ENCODE measurements at regions not wholly inside any gene's neighbourhood (a gene's known extent, or its start where the extent isn't known, plus 50 kb on each side); places are given as distances from the start of the nearest gene placed in this dataset.

- no peak overlapping the region for H3K27ac ChIP-seq (ENCODE audit: low read depth, low read length)
- DNase-seq (ENCODE audit: low read depth in 4 of 6, low spot score in 6 of 6), result no peak
- no peak overlapping the region for H3K4me3 ChIP-seq (ENCODE audit: low read depth, low read length)
- peaks cover 23% of the 10 kb centered on the region for H3K27me3 ChIP-seq (ENCODE audit: control insufficient read depth, insufficient read depth, low read length)
- no peaks in the 10 kb centered on the region for H3K36me3 ChIP-seq (ENCODE audit: control insufficient read depth, insufficient read depth, low read length)
- H3K4me1 ChIP-seq (ENCODE audit: control insufficient read depth, insufficient read depth, low read length), result peaks cover 9% of the 10 kb centered on the region
- WGBS (ENCODE audit: insufficient coverage), result 100% methylated on average over 1 of the region's 6 CpGs
- no peaks in the 10 kb centered on the region for H3K9me3 ChIP-seq (ENCODE audit: control insufficient read depth, insufficient read depth, low read length)
Observed at GRCh38 chr3:72312339-72312738, 527.4 kb upstream of the PROK2 start.

GRCh38 chr3:72311425-72311824 lies 526.5 kb upstream of the PROK2 start:
- Histone ChIP-seq H3K27ac (ENCODE audit: low read depth, low read length) (no peak overlapping the region), H3K4me1 (ENCODE audit: control insufficient read depth, insufficient read depth, low read length) (peaks cover 14% of the 10 kb centered on the region)
- WGBS (ENCODE audit: insufficient coverage), result 95% methylated on average over 2 of the region's 7 CpGs

GRCh38 chr3:72310419-72311380 lies 525.8 kb upstream of the PROK2 start:
- DNase-seq (ENCODE audit: low read depth in 4 of 6, low spot score in 6 of 6), result no peak
- Histone ChIP-seq H3K9me3 (ENCODE audit: control insufficient read depth, insufficient read depth, low read length) (no peaks in the 10 kb centered on the region), H3K27ac (ENCODE audit: low read depth, low read length) (no peak overlapping the region), H3K27me3 (ENCODE audit: control insufficient read depth, insufficient read depth, low read length) (peaks cover 23% of the 10 kb centered on the region), H3K4me1 (ENCODE audit: control insufficient read depth, insufficient read depth, low read length) (peaks cover 14% of the 10 kb centered on the region), H3K4me3 (ENCODE audit: low read depth, low read length) (no peak overlapping the region), H3K36me3 (ENCODE audit: control insufficient read depth, insufficient read depth, low read length) (no peaks in the 10 kb centered on the region)
- WGBS (ENCODE audit: insufficient coverage), result 64% methylated on average over 16 of the region's 20 CpGs

More at GRCh38 chr3:72311425-72311824, 526.5 kb upstream of the PROK2 start:
- H3K27me3 ChIP-seq (ENCODE audit: control insufficient read depth, insufficient read depth, low read length), result peaks cover 23% of the 10 kb centered on the region
- DNase-seq (ENCODE audit: low read depth in 4 of 6, low spot score in 6 of 6), result no peak
- no peaks in the 10 kb centered on the region for H3K36me3 ChIP-seq (ENCODE audit: control insufficient read depth, insufficient read depth, low read length)
- H3K4me3 ChIP-seq (ENCODE audit: low read depth, low read length), result no peak overlapping the region
- no peaks in the 10 kb centered on the region for H3K9me3 ChIP-seq (ENCODE audit: control insufficient read depth, insufficient read depth, low read length)

DNA sequence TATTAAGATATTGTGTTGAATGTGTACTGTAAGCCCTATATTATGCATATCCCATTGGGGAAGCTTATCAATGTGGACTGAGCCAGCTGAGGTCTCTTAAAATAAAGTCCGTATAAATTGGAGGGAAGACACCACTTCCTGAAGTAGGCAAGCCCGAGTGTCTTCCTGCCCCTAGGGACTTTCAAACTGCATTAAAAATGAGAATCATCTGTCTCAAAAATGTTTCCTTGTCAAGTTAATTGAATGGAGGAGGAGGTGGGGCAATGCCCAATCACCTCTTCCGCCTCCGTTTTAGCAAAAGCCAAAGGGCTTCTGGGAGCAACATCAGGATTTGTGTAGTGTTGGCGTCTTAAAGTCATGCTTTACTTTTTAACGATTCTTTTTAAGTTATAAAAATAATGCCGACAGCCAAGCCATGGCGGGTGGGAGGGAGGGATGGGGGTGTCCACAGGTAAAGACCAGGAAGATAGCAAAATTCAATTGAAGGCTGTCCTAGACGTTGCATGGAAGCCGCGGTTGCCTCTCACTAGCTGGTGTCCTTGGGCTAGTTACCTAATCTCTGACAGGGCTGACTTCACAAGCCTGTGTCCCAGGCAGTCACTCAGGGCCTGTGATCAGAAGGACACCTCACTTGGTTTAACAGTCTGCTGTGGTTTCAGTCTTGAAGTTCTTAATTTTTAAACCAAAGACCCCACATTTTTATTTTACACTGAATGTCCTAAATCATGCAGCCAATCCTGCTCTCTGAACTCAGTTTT lies 524.9 kb upstream of the PROK2 start:
- 87% methylated on average over 8 of the region's 11 CpGs for WGBS (ENCODE audit: insufficient coverage)
- peaks cover 27% of the 10 kb centered on the region for H3K27me3 ChIP-seq (ENCODE audit: control insufficient read depth, insufficient read depth, low read length)

GRCh38 chr3:72308641-72309040 lies 523.7 kb upstream of the PROK2 start:
- no peak overlapping the region for H3K27ac ChIP-seq (ENCODE audit: low read depth, low read length)
- H3K9me3 ChIP-seq (ENCODE audit: control insufficient read depth, insufficient read depth, low read length), result no peaks in the 10 kb centered on the region
- no peak for DNase-seq (ENCODE audit: low read depth in 4 of 6, low spot score in 6 of 6)
- peaks cover 26% of the 10 kb centered on the region for H3K27me3 ChIP-seq (ENCODE audit: control insufficient read depth, insufficient read depth, low read length)
- WGBS (ENCODE audit: insufficient coverage), result 84% methylated on average over 2 of the region's 2 CpGs
- H3K36me3 ChIP-seq (ENCODE audit: control insufficient read depth, insufficient read depth, low read length), result no peaks in the 10 kb centered on the region
- no peak overlapping the region for H3K4me3 ChIP-seq (ENCODE audit: low read depth, low read length)
- peaks cover 23% of the 10 kb centered on the region for H3K4me1 ChIP-seq (ENCODE audit: control insufficient read depth, insufficient read depth, low read length)

More for the DNA sequence above, 524.9 kb upstream of the PROK2 start:
- no peaks in the 10 kb centered on the region for H3K9me3 ChIP-seq (ENCODE audit: control insufficient read depth, insufficient read depth, low read length)
- H3K4me3 ChIP-seq (ENCODE audit: low read depth, low read length), result no peak overlapping the region
- no peak overlapping the region for H3K27ac ChIP-seq (ENCODE audit: low read depth, low read length)
- H3K4me1 ChIP-seq (ENCODE audit: control insufficient read depth, insufficient read depth, low read length), result peaks cover 14% of the 10 kb centered on the region
- no peaks in the 10 kb centered on the region for H3K36me3 ChIP-seq (ENCODE audit: control insufficient read depth, insufficient read depth, low read length)
- no peak for DNase-seq (ENCODE audit: low read depth in 4 of 6, low spot score in 6 of 6)

- H3K9me3 ChIP-seq (ENCODE audit: control insufficient read depth, insufficient read depth, low read length), result no peaks in the 10 kb centered on the region
- peaks cover 23% of the 10 kb centered on the region for H3K4me1 ChIP-seq (ENCODE audit: control insufficient read depth, insufficient read depth, low read length)
- DNase-seq (ENCODE audit: low read depth in 4 of 6, low spot score in 6 of 6), result no peak
- H3K27me3 ChIP-seq (ENCODE audit: control insufficient read depth, insufficient read depth, low read length), result peaks cover 27% of the 10 kb centered on the region
- WGBS (ENCODE audit: insufficient coverage), result 100% methylated on average over 4 of the region's 7 CpGs
- H3K4me3 ChIP-seq (ENCODE audit: low read depth, low read length), result no peak overlapping the region
- no peaks in the 10 kb centered on the region for H3K36me3 ChIP-seq (ENCODE audit: control insufficient read depth, insufficient read depth, low read length)
- peak overlapping the region; percentile 36 for H3K27ac ChIP-seq (ENCODE audit: low read depth, low read length)
Observed at GRCh38 chr3:72307438-72308115, 522.6 kb upstream of the PROK2 start.

GRCh38 chr3:72306800-72307341 lies 521.9 kb upstream of the PROK2 start:
- Histone ChIP-seq H3K4me3 (ENCODE audit: low read depth, low read length) (no peak overlapping the region), H3K9me3 (ENCODE audit: control insufficient read depth, insufficient read depth, low read length) (no peaks in the 10 kb centered on the region), H3K27me3 (ENCODE audit: control insufficient read depth, insufficient read depth, low read length) (peaks cover 24% of the 10 kb centered on the region), H3K4me1 (ENCODE audit: control insufficient read depth, insufficient read depth, low read length) (peaks cover 23% of the 10 kb centered on the region), H3K36me3 (ENCODE audit: control insufficient read depth, insufficient read depth, low read length) (no peaks in the 10 kb centered on the region), H3K27ac (ENCODE audit: low read depth, low read length) (peak overlapping the region; percentile 36)
- WGBS (ENCODE audit: insufficient coverage), result 24% methylated on average over 9 of the region's 9 CpGs
- peak in 2 of 6 donors; percentile 68 to 74 for DNase-seq (ENCODE audit: low read depth in 4 of 6, low spot score in 6 of 6)

DNA sequence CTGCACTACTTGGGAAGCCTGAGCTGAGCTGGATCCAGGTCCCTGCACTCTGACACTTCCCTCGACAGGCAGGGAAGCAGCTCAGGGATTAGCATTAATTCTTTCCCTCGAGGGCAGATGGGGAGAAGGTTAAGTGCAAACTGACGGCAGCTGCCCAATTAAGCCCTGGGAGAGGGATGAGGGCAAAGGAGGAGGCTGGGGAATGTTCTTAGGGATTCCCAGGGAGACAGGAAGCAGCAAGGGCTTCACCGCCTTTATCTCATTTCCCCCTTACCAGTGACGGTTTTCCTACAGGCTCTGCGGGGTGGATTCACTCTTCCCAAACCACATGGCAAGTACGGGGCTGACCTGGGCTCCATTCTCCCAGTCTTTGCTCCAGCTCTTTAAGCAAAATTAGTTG lies 519.0 kb upstream of the PROK2 start:
- Histone ChIP-seq H3K4me3 (ENCODE audit: low read depth, low read length) (no peak overlapping the region), H3K27ac (ENCODE audit: low read depth, low read length) (no peak overlapping the region), H3K27me3 (ENCODE audit: control insufficient read depth, insufficient read depth, low read length) (peaks cover 7% of the 10 kb centered on the region), H3K36me3 (ENCODE audit: control insufficient read depth, insufficient read depth, low read length) (no peaks in the 10 kb centered on the region), H3K4me1 (ENCODE audit: control insufficient read depth, insufficient read depth, low read length) (peaks cover 15% of the 10 kb centered on the region), H3K9me3 (ENCODE audit: control insufficient read depth, insufficient read depth, low read length) (no peaks in the 10 kb centered on the region)
- DNase-seq (ENCODE audit: low read depth in 4 of 6, low spot score in 6 of 6), result no peak
- 35% methylated on average over 5 of the region's 7 CpGs for WGBS (ENCODE audit: insufficient coverage)

DNA sequence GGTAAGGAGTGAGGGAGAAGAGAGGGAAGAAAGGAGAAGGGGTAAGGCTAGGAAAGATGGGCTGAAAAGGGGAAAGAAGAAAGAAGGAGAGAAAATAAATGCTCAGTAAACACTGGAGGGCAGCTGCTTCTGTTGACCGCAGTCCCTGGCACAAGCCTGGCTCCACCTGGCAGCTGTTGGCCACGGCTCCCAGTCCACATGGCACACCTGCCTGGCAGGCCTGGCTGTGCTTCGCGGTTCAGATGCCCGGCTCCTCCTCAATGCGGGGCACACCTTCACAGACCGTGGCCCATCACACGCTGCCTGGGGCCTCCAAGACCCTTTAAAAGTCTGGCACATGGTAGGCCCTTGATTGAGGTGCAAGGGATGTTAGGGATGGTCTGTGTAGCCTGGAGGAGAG lies 516.8 kb upstream of the PROK2 start:
- Histone ChIP-seq H3K4me1 (ENCODE audit: control insufficient read depth, insufficient read depth, low read length) (peaks cover 14% of the 10 kb centered on the region), H3K36me3 (ENCODE audit: control insufficient read depth, insufficient read depth, low read length) (no peaks in the 10 kb centered on the region), H3K27me3 (ENCODE audit: control insufficient read depth, insufficient read depth, low read length) (peaks cover 7% of the 10 kb centered on the region), H3K4me3 (ENCODE audit: low read depth, low read length) (no peak overlapping the region), H3K9me3 (ENCODE audit: control insufficient read depth, insufficient read depth, low read length) (no peaks in the 10 kb centered on the region), H3K27ac (ENCODE audit: low read depth, low read length) (no peak overlapping the region)
- no peak for DNase-seq (ENCODE audit: low read depth in 4 of 6, low spot score in 6 of 6)
- 88% methylated on average over 6 of the region's 8 CpGs for WGBS (ENCODE audit: insufficient coverage)
